Hematopoietic multipotent progenitor cell treated with erythropoietin and hydrocortisone succinate and interleukin-3 and kit ligand, for 6 days (in vitro differentiated cells): ENCODE measurements at regions not wholly inside any gene's neighbourhood (a gene's known extent, or its start where the extent isn't known, plus 50 kb on each side); places are given as distances from the start of the nearest gene placed in this dataset.

Experiments used
- DNase-seq: peaks from one replicate; pipeline ENCODE4 v3.0.0-alpha.2; 2015

DNA sequence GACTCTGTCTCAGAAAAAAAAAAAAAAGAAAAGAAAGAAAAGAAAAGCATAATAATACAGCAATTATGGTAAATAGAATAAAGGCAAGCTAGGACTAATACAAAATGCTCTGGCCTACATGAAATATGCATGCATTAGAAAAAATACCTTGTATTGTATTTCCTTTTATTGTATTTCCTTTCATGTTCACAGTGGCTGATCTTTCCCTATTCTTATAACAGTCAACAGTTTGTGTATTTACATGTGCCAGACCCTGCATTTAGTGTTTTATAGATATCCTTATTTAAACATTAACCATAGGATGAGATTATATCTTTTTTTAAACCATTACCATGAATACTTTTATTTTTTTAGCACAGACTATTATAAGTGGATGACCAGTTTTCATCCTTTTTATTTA, 56.3 kb upstream of the ARL15 start:
- DNase-seq, result no peak

- no peak for DNase-seq
These were observed 53.3 kb upstream of the ARL15 start for GRCh38 chr5:54363669-54364068.

DNA sequence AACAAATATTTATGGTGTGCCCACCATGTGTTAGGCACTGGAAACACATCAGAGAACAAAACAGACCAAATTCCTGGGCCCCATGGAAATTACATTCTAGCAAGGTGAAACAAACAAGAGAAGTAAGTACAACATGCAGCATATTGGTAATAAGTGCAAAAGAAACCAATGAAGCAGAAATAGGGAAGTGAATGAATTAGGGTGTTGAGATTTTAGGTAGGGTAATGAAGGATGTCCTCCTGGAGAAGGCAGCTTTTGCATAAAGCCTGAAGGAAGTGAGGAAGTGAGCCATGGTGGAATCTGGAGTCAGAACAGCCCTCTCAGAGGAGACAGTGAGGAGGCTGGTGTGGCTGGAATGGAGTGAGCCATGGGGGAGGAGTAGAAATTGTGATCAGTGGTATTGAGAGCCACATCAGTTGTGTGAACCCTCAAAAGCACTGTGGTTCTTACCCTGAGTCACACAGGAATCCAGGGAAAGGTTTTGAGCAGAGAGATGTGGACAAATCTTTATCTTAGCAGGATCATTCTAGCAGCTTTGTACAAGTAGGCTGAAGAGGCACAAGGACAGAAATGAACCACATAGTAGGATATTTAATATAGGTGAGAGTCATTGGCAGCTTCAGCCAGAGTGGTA, 52.7 kb upstream of the ARL15 start:
- DNase-seq, result no peak

- no peak for DNase-seq
These were observed 52.1 kb upstream of the ARL15 start for GRCh38 chr5:54362434-54362833.

- no peak for DNase-seq
These were observed 51.5 kb upstream of the ARL15 start for GRCh38 chr5:54361691-54362411.

DNA sequence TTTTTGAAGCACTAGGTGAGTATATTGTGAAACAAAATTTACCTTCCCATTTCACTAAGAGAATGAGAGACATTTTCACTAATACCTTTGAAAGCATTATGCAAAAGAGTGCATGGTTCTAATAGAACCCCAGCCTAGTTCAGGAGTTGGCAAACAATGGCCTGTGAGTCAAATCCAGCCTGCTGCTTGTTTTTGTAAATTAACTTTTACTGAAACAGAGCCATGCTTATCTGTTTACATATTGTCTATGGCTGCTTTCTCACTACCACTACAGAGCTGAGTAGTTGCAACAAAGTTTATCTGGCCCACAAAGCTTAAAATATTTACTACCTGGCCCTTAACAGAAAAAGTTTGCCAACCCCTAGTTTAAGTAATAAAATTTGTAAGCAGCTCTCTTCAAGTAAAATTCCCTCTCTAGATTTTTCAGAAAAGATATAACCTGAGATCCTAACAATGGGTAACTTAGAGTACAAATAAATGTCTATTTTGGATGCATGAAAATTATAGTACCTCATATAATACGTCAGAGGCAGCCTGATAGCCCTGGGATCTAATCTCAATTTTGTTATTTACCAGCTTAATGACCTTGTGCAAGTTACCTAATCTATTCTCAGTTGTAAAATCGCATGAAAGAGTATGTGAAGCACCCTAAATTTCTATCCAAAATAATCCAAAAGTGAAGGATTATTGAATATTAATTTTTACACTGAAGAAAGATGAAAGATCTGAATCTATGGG, 50.7 kb upstream of the ARL15 start:
- no peak for DNase-seq
